GM12872 (cell line): ENCODE measurements at regions not wholly inside any gene's neighbourhood (a gene's known extent, or its start where the extent isn't known, plus 50 kb on each side); places are given as distances from the start of the nearest gene placed in this dataset.
A peak's percentile ranks its signal among the peaks of the same experiment; 100 is the strongest.

Experiments
- CTCF ChIP-seq: IDR thresholded peaks from 3 replicates; pipeline ENCODE4 v1.5.1; 2011; ENCODE audit warnings: low read depth, mild to moderate bottlenecking, low read length, moderate library complexity; ENCODE audit not compliant: insufficient read depth

DNA sequence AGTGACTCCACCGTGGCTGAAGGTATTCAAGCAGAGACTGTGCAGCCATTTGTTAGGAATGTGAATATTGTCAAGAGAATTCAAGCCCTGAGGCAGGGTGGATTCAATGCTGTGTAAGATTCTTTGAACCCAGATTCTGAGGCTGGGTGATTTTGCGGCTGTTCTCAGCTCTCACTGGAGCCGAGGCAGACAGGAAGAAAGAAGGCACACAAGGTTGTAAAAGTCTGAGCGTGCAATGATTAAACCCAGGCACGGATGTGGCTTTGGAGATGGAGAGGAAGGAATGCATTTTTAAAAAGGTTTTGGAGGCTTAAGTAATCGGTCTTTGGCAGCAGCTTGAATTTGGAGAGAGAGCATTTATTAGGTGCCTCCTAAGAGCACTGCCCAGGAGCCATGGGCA is 187.9 kb downstream of the KATNAL1 start:
- TF ChIP-seq CTCF: no peak

GRCh38 chr13:30116379-30116778 is 191.0 kb downstream of the KATNAL1 start:
- TF ChIP-seq CTCF: no peak

DNA sequence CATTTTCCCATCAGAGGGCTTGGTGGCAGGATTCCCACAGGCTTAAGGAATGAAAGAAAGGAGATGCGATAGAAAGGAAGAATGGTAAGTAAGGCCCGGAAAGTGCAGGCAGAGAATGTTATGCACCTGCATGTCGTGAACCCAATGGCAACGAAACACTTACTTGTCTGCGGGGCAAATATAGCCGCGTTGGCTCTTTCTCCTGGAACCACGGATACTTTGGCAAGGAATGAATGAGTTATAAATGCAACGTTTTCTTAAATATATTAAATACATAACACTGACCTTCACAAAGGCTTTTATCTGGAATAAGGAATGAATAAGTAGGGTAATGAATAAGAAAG is 192.1 kb downstream of the KATNAL1 start:
- no peak for TF ChIP-seq CTCF

- peak; percentile 94 for TF ChIP-seq CTCF
Measured at GRCh38 chr13:30114571-30115256, 192.6 kb downstream of the KATNAL1 start.

GRCh38 chr13:30113983-30114570 is 193.3 kb downstream of the KATNAL1 start:
- no peak for TF ChIP-seq CTCF

DNA sequence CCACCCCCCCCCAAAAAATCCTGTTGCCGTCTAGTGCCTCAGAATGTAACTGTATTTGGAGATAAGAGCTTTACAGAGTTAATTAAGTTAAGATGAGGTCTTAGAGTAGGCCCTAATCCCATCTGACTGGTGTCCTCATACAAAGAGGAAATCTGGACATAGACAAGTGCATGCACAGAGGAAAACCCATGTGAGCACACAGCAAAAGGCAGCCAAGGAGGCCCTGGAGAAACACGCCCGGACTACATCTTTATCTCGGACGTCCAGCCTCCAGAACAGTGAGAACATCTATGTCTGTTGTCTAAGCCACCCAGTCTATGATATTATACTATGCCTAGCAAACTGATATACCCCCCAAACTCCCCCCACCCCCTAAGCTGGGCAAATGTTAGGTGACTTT is 193.8 kb downstream of the KATNAL1 start:
- no peak for TF ChIP-seq CTCF

DNA sequence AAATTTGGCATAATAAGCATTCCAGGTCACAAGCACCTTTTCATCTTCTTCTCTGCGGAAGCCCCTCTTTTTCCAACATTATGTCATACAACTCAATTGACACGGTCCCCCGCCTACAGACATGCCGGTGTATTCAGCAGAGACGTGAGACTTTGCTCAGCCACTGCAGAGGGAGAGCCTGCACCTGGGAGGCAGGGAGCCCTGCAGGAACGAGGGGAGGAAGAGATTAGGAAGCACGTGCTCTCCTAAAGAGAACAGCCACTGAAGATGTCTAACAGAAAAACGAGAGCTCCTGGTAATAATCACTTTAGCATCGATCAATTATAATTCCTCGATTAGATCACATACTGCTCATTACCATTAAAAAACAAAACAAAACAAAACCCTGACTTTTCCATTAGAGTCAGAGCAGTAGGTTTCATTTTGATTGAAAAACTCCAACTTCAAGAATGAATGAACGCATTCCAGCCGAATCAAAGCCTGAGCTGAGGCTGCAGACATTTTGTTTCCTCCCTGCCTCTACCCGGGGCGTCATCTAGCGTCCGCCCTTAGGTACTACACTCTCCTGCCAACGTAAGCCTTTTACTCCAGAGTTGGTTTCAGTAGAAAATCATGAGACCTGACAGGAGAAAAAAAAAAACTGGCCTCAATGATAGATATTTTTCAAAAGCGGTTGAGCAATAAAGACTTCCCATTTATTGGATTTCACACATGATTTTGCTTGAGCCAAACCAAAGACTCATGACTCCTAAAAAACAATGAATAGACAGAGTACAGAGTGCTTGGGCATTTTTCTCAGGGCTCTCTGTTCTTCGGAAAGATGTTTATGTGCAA is 194.5 kb downstream of the KATNAL1 start:
- peak; percentile 99 for TF ChIP-seq CTCF
